HCT116 (cell line): ENCODE measurements at regions not wholly inside any gene's neighbourhood (a gene's known extent, or its start where the extent isn't known, plus 50 kb on each side); places are given as distances from the start of the nearest gene placed in this dataset.

ENCODE experiments used
- ATAC-seq: fragments of 200-7000 bp; cut with Tn5 transposase; 2 replicates; pipeline ENCODE4 v1.9.1; 2020; ENCODE audit warnings: mild to moderate bottlenecking, moderate library complexity
- BruUV-seq: library from RNA; stranded (reverse); fragments of 400-500 nt; replicated peaks from 2 replicates; lab custom pipeline; 2021; lab: Mats Ljungman, UMichigan
- CTCF ChIA-PET: fragments of 300-600 bp; sonication (Branson Sonifier 250); formaldehyde crosslinking; loops from one replicate; lab custom pipeline; 2021; ENCODE audit warnings: antibody characterized with exemption; lab: Charles Lee
- POLR2A ChIA-PET: fragments of 300-600, 350-600 bp; sonication (Branson Sonifier 250); formaldehyde crosslinking; loops from one replicate; lab custom pipeline; 2021; ENCODE audit warnings: antibody characterized with exemption; lab: Charles Lee
- RAD21 ChIA-PET, 2 experiments: fragments of 300-600 bp; sonication (Branson Sonifier 250); formaldehyde crosslinking; loops; one replicate each; lab custom pipeline; 2023; ENCODE audit warnings: low total read pairs in 2 of 2; ENCODE audit not compliant: uncharacterized antibody in 2 of 2, unreplicated experiment in 2 of 2, low non-redundant PET in 1 of 2; lab: Charles Lee
- DNase-seq: peaks from one replicate; pipeline ENCODE4 v3.0.0-alpha.2; 2010; ENCODE audit warnings: low read depth, low spot score
- H2AFZ ChIP-seq: fragments of 200-600 bp; shearing (Covaris generic), sonication (generic); 2 replicates; pipeline ENCODE4 v1.6.1; 2017; ENCODE audit warnings: low read depth, mixed run types, mixed read lengths, antibody characterized with exemption, low read length; ENCODE audit not compliant: poor library complexity, severe bottlenecking
- H3K27ac ChIP-seq: 2 replicates; pipeline ENCODE4 v1.5.1; 2012; ENCODE audit warnings: low read depth, low read length
- H3K27me3 ChIP-seq: fragments of 200-600 bp; sonication (generic); 2 replicates; pipeline ENCODE4 v1.6.1; 2016; ENCODE audit warnings: mixed run types, low read length, mixed read lengths; ENCODE audit not compliant: insufficient read depth
- H3K36me3 ChIP-seq, 2 experiments: fragments of 200-500 bp in 1 of 2; fragments of 200-600 bp in 1 of 2; sonication (Bioruptor generic) in 1 of 2; sonication (generic) in 1 of 2; 2 replicates each; pipeline versions ENCODE4 v1.5.1 to v1.6.1; 2014 to 2016; ENCODE audit warnings: low read length in 2 of 2, inconsistent platforms in 1 of 2, mixed read lengths in 1 of 2, mixed run types in 1 of 2; ENCODE audit not compliant: insufficient read depth in 2 of 2, control insufficient read depth in 1 of 2
- H3K4me1 ChIP-seq, 2 experiments: fragments of 200-600 bp in 1 of 2; sonication (generic) in 1 of 2; 2 replicates each; pipeline versions ENCODE4 v1.5.1 to v1.6.1; 2012 to 2017; ENCODE audit warnings: low read length in 2 of 2, inconsistent platforms in 1 of 2, mild to moderate bottlenecking in 1 of 2, mixed read lengths in 1 of 2, mixed run types in 1 of 2, moderate library complexity in 1 of 2; ENCODE audit not compliant: insufficient read depth in 2 of 2, control insufficient read depth in 1 of 2
- H3K4me2 ChIP-seq: fragments of 200-600 bp; sonication (generic); 2 replicates; pipeline ENCODE4 v1.6.1; 2017; ENCODE audit warnings: mixed run types, low read length, mixed read lengths
- H3K4me3 ChIP-seq, 2 experiments: fragments of 200-600 bp in 1 of 2; sonication (generic) in 1 of 2; replicated peaks in 1 of 2; 2 replicates each; pipeline ENCODE4 v1.5.1; 2011 to 2016; ENCODE audit warnings: low read length in 2 of 2, control low read depth in 1 of 2, low read depth in 1 of 2, mild to moderate bottlenecking in 1 of 2, mixed read lengths in 1 of 2, mixed run types in 1 of 2
- H3K79me2 ChIP-seq: fragments of 200-600 bp; sonication (generic); 2 replicates; pipeline ENCODE4 v1.6.1; 2017; ENCODE audit warnings: mild to moderate bottlenecking, mixed run types, low read length, moderate library complexity, mixed read lengths; ENCODE audit not compliant: insufficient read depth
- H3K9ac ChIP-seq: fragments of 200-600 bp; sonication (generic); 2 replicates; pipeline ENCODE4 v1.6.1; 2016; ENCODE audit warnings: low read length, mixed read lengths
- H3K9me2 ChIP-seq: fragments of 200-600 bp; sonication (generic), shearing (Covaris generic); 2 replicates; pipeline ENCODE4 v1.6.1; 2017; ENCODE audit warnings: mixed run types, mild to moderate bottlenecking, moderate library complexity; ENCODE audit not compliant: insufficient read depth
- H3K9me3 ChIP-seq, 2 experiments: fragments of 200-500 bp in 1 of 2; fragments of 200-600 bp in 1 of 2; sonication (Bioruptor generic) in 1 of 2; sonication (generic) in 1 of 2; 2 replicates each; pipeline ENCODE4 v1.6.1; 2014 to 2017; ENCODE audit warnings: low read length in 2 of 2, mixed read lengths in 2 of 2, inconsistent platforms in 1 of 2, low read depth in 1 of 2, mild to moderate bottlenecking in 1 of 2, mixed run types in 1 of 2, moderate library complexity in 1 of 2; ENCODE audit not compliant: control insufficient read depth in 1 of 2, insufficient read depth in 1 of 2
- H4K20me1 ChIP-seq: fragments of 200-600 bp; sonication (generic), shearing (Covaris generic); 2 replicates; pipeline ENCODE4 v1.6.1; 2017; ENCODE audit warnings: mixed run types, mild to moderate bottlenecking, moderate library complexity; ENCODE audit not compliant: insufficient read depth
- CBX3 ChIP-seq: IDR thresholded peaks from 2 replicates; pipeline ENCODE4 v1.6.1; 2012; ENCODE audit warnings: low read depth
- CEBPB ChIP-seq: IDR thresholded peaks from 2 replicates; pipeline ENCODE4 v1.6.1; 2012; ENCODE audit warnings: low read depth
- EGR1 ChIP-seq: IDR thresholded peaks from 2 replicates; pipeline ENCODE4 v1.6.1; 2012; ENCODE audit warnings: low read depth
- ELF1 ChIP-seq: IDR thresholded peaks from 2 replicates; pipeline ENCODE4 v1.6.1; 2012; ENCODE audit warnings: low read depth, borderline replicate concordance
- EZH2 ChIP-seq: fragments of 200-600 bp; sonication (generic); IDR thresholded peaks from 2 replicates; pipeline ENCODE4 v1.6.1; 2017; ENCODE audit warnings: antibody characterized with exemption, mixed run types
- EZH2phosphoT487 ChIP-seq: fragments of 200-600 bp; IDR thresholded peaks from 2 replicates; pipeline ENCODE4 v1.6.1; 2018; ENCODE audit warnings: antibody characterized with exemption, borderline replicate concordance
- JUND ChIP-seq: IDR thresholded peaks from 2 replicates; pipeline ENCODE4 v1.6.1; 2012
- POLR2A ChIP-seq: IDR thresholded peaks from 2 replicates; pipeline ENCODE4 v1.7.0; 2011; ENCODE audit warnings: borderline replicate concordance; ENCODE audit not compliant: insufficient read depth, insufficient read length; ENCODE audit errors: extremely low read depth
- RAD21 ChIP-seq: IDR thresholded peaks from 2 replicates; pipeline ENCODE4 v1.6.1; 2012; ENCODE audit warnings: low read depth, mild to moderate bottlenecking
- SIN3A ChIP-seq: IDR thresholded peaks from 2 replicates; pipeline ENCODE4 v1.6.1; 2012; ENCODE audit warnings: low read depth
- SP1 ChIP-seq: IDR thresholded peaks from 2 replicates; pipeline ENCODE4 v1.6.1; 2012; ENCODE audit warnings: low read depth
- SRF ChIP-seq: IDR thresholded peaks from 2 replicates; pipeline ENCODE4 v1.6.1; 2012; ENCODE audit warnings: low read depth
- YY1 ChIP-seq: IDR thresholded peaks from 2 replicates; pipeline ENCODE4 v1.6.1; 2011; ENCODE audit warnings: low read length, low read depth, moderate library complexity, mild to moderate bottlenecking; ENCODE audit not compliant: insufficient replicate concordance; ENCODE audit errors: extremely low read depth
- ZFX ChIP-seq: fragments of 450-650 bp; IDR thresholded peaks from 2 replicates; pipeline ENCODE4 v1.6.1; 2017
- ZNF274 ChIP-seq: fragments of 200-500 bp; sonication (Bioruptor generic); IDR thresholded peaks from 2 replicates; pipeline ENCODE4 v1.6.1; 2014; ENCODE audit warnings: mild to moderate bottlenecking, low read depth, low read length, inconsistent platforms
- intact Hi-C: fragments of 100-400 bp; cut with micrococcal nuclease; formaldehyde crosslinking; loops from 2 replicates; pipeline ENCODE4 v1.10.0; 2022
- TF ChIP-seq, protein P1 (sequence below): IDR thresholded peaks from 2 replicates; pipeline ENCODE4 v1.6.1; 2012; ENCODE audit warnings: low read depth
- TF ChIP-seq, protein P2 (sequence below): IDR thresholded peaks from 2 replicates; pipeline ENCODE4 v1.6.1; 2012
- TF ChIP-seq, protein P3 (sequence below): IDR thresholded peaks from 2 replicates; pipeline ENCODE4 v1.6.1; 2012
- TF ChIP-seq, protein P4 (sequence below), 3 experiments: fragments of 200-600 bp in 1 of 3; sonication (generic) in 1 of 3; IDR thresholded peaks in 2 of 3; conservative IDR thresholded peaks in 1 of 3; 2 replicates each; pipeline ENCODE4 v1.5.1; 2012 to 2017; ENCODE audit warnings: low read depth in 2 of 3, low read length in 2 of 3, antibody characterized with exemption in 1 of 3, borderline replicate concordance in 1 of 3, control low read depth in 1 of 3, mild to moderate bottlenecking in 1 of 3, mixed read lengths in 1 of 3, mixed run types in 1 of 3, moderate library complexity in 1 of 3; ENCODE audit not compliant: insufficient read depth in 1 of 3
- TF ChIP-seq, protein P5 (sequence below): IDR thresholded peaks from 2 replicates; pipeline ENCODE4 v1.6.1; 2011; ENCODE audit warnings: mild to moderate bottlenecking, low read length, moderate library complexity; ENCODE audit not compliant: insufficient replicate concordance; ENCODE audit errors: extremely low read depth

DNA sequence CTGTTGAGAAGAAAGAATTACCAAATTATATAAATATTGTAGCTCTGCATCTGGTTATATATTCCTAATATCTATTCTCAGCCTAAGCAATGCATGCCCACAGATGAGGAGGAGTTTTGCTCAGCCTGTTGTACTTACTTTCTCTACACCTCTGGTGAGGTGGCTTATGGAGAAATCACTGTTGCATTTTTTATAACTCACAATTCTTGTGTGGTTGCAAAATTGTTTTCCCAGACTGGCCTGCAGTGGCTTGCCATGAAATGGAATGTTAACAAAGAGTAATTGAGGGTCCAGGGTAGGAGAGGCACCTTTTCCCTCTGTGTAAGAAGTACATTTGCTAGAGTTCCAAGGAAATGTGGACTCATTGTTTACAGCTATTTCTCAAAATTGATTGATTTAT is 202.0 kb upstream of the SEMA3E start:
- POLR2A ChIA-PET: no interaction called here
- intact Hi-C loops: no loop called here
- TF ChIP-seq JUND (no peak), SP1 (no peak), EGR1 (no peak), POLR2A (no peak), ELF1 (no peak), ZFX (no peak), RAD21 (no peak), EZH2phosphoT487 (no peak), EZH2 (no peak), ZNF274 (no peak), SIN3A (no peak), YY1 (no peak), CEBPB (no peak), SRF (no peak), CBX3 (no peak)
- TF ChIP-seq, protein P1, sequence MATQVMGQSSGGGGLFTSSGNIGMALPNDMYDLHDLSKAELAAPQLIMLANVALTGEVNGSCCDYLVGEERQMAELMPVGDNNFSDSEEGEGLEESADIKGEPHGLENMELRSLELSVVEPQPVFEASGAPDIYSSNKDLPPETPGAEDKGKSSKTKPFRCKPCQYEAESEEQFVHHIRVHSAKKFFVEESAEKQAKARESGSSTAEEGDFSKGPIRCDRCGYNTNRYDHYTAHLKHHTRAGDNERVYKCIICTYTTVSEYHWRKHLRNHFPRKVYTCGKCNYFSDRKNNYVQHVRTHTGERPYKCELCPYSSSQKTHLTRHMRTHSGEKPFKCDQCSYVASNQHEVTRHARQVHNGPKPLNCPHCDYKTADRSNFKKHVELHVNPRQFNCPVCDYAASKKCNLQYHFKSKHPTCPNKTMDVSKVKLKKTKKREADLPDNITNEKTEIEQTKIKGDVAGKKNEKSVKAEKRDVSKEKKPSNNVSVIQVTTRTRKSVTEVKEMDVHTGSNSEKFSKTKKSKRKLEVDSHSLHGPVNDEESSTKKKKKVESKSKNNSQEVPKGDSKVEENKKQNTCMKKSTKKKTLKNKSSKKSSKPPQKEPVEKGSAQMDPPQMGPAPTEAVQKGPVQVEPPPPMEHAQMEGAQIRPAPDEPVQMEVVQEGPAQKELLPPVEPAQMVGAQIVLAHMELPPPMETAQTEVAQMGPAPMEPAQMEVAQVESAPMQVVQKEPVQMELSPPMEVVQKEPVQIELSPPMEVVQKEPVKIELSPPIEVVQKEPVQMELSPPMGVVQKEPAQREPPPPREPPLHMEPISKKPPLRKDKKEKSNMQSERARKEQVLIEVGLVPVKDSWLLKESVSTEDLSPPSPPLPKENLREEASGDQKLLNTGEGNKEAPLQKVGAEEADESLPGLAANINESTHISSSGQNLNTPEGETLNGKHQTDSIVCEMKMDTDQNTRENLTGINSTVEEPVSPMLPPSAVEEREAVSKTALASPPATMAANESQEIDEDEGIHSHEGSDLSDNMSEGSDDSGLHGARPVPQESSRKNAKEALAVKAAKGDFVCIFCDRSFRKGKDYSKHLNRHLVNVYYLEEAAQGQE: no peak
- TF ChIP-seq, protein P2, sequence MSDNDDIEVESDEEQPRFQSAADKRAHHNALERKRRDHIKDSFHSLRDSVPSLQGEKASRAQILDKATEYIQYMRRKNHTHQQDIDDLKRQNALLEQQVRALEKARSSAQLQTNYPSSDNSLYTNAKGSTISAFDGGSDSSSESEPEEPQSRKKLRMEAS: no peak
- TF ChIP-seq, protein P3, sequence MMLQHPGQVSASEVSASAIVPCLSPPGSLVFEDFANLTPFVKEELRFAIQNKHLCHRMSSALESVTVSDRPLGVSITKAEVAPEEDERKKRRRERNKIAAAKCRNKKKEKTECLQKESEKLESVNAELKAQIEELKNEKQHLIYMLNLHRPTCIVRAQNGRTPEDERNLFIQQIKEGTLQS: no peak
- TF ChIP-seq, protein P4, sequence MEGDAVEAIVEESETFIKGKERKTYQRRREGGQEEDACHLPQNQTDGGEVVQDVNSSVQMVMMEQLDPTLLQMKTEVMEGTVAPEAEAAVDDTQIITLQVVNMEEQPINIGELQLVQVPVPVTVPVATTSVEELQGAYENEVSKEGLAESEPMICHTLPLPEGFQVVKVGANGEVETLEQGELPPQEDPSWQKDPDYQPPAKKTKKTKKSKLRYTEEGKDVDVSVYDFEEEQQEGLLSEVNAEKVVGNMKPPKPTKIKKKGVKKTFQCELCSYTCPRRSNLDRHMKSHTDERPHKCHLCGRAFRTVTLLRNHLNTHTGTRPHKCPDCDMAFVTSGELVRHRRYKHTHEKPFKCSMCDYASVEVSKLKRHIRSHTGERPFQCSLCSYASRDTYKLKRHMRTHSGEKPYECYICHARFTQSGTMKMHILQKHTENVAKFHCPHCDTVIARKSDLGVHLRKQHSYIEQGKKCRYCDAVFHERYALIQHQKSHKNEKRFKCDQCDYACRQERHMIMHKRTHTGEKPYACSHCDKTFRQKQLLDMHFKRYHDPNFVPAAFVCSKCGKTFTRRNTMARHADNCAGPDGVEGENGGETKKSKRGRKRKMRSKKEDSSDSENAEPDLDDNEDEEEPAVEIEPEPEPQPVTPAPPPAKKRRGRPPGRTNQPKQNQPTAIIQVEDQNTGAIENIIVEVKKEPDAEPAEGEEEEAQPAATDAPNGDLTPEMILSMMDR (IDR thresholded peaks at IDR 0.05 in 2 of 3, conservative IDR thresholded peaks at IDR 0.05 in 1 of 3; ENCODE audit: borderline replicate concordance in 1 of 3, insufficient read depth in 1 of 3, low read depth in 2 of 3, low read length in 2 of 3): no peak
- TF ChIP-seq, protein P5, sequence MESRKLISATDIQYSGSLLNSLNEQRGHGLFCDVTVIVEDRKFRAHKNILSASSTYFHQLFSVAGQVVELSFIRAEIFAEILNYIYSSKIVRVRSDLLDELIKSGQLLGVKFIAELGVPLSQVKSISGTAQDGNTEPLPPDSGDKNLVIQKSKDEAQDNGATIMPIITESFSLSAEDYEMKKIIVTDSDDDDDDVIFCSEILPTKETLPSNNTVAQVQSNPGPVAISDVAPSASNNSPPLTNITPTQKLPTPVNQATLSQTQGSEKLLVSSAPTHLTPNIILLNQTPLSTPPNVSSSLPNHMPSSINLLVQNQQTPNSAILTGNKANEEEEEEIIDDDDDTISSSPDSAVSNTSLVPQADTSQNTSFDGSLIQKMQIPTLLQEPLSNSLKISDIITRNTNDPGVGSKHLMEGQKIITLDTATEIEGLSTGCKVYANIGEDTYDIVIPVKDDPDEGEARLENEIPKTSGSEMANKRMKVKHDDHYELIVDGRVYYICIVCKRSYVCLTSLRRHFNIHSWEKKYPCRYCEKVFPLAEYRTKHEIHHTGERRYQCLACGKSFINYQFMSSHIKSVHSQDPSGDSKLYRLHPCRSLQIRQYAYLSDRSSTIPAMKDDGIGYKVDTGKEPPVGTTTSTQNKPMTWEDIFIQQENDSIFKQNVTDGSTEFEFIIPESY: no peak
- Histone ChIP-seq H3K79me2 (no peaks in the 10 kb centered on the region), H3K27ac (no peak overlapping the region), H3K4me1 (peaks cover 0 to 6% of the 10 kb centered on the region in 2 experiments; a peak in 2 of 4 replicates), H3K9me3 (no peaks in the 10 kb centered on the region), H2AFZ (no peak overlapping the region), H3K4me2 (no peak overlapping the region), H4K20me1 (no peaks in the 10 kb centered on the region), H3K36me3 (no peaks in the 10 kb centered on the region), H3K4me3 (no peak overlapping the region), H3K9me2 (no peaks in the 10 kb centered on the region), H3K9ac (no peak overlapping the region), H3K27me3 (no peaks in the 10 kb centered on the region)
- DNase-seq (no peak), ATAC-seq (no peak)
- no TSS peak for BruUV-seq
- CTCF ChIA-PET: no interaction called here
- RAD21 ChIA-PET: no interaction called here
